ENCODE measurements at regions not wholly inside any gene's neighbourhood (a gene's known extent, or its start where the extent isn't known, plus 50 kb on each side); places are given as distances from the start of the nearest gene placed in this dataset.
"Not testable (repeated sequence)": the region's sequence is repeated elsewhere in the genome, so short reads cannot be mapped to it uniquely, and the experiment has no call there.

- DNase-seq (ENCODE audit: low spot score in 2 of 2, unreplicated experiment in 2 of 2), result no peak
- H3K27ac Mint-ChIP-seq, result no peak overlapping the region
- H3K36me3 Mint-ChIP-seq, result no peaks in the 10 kb centered on the region
- H3K27me3 Mint-ChIP-seq (ENCODE audit: low read depth), result peaks cover 24% of the 10 kb centered on the region
- H3K4me3 Mint-ChIP-seq, result no peak overlapping the region
- H3K4me1 Mint-ChIP-seq, result no peaks in the 10 kb centered on the region
- no peak for TF ChIP-seq CTCF (IDR thresholded peaks at IDR 0.05; ENCODE audit: unreplicated experiment)
- H3K9me3 Mint-ChIP-seq, result peaks cover 7% of the 10 kb centered on the region
Measured at GRCh38 chr16:47865337-47865855, 290.4 kb downstream of the ABCC12 start.

DNA sequence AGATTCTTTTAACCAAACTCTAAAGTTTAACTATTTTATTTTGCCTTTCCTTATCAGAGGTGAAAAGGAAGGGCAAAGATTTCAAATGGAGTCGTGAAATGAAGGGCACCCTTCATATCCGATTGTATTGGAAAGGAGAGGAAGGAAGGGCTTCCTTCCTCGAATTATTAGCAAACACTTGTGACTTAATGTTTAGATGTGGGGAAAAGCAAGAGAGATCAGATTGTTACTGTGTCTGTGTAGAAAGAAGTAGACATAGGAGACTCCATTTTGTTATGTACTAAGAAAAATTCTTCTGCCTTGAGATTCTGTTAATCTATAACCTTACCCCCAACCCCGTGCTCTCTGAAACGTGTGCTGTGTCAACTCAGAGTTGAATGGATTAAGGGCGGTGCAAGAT lies 291.5 kb downstream of the ABCC12 start:
- H3K27me3 Mint-ChIP-seq (ENCODE audit: low read depth), result peaks cover 24% of the 10 kb centered on the region
- not testable (repeated sequence) for H3K27ac Mint-ChIP-seq; H3K4me1 Mint-ChIP-seq; H3K36me3 Mint-ChIP-seq; H3K9me3 Mint-ChIP-seq; H3K4me3 Mint-ChIP-seq; DNase-seq (ENCODE audit: low spot score in 2 of 2, unreplicated experiment in 2 of 2)

DNA sequence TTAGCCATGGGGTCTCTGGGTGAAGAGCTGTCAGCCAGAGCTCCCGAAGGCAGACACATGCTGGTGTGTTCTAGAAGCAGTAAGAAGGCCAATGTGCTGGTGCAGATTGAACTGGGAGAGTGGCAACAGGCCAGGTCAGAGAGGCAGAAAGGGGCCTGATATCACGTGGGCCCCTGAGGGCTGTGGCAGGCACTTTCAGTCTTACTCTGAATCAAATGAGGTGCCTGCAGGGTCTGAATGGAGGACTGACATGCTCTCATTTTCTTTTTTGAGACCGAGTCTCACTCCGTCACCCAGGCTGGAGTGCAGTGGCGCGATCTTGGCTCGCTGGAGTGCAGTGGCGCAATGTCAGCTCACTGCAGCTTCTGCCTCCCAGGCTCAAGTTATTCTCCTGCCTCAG lies 293.8 kb downstream of the ABCC12 start:
- H3K9me3 Mint-ChIP-seq, result no peaks in the 10 kb centered on the region
- H3K27ac Mint-ChIP-seq, result no peak overlapping the region
- TF ChIP-seq CTCF (IDR thresholded peaks at IDR 0.05; ENCODE audit: unreplicated experiment), result no peak
- no peak for DNase-seq (ENCODE audit: low spot score in 2 of 2, unreplicated experiment in 2 of 2)
- peaks cover 27% of the 10 kb centered on the region for H3K27me3 Mint-ChIP-seq (ENCODE audit: low read depth)
- H3K4me1 Mint-ChIP-seq, result peaks cover 10% of the 10 kb centered on the region
- no peak overlapping the region for H3K4me3 Mint-ChIP-seq
- no peaks in the 10 kb centered on the region for H3K36me3 Mint-ChIP-seq

- Mint-ChIP-seq H3K4me3 (no peak overlapping the region), H3K9me3 (no peaks in the 10 kb centered on the region), H3K27ac (no peak overlapping the region), H3K36me3 (no peaks in the 10 kb centered on the region), H3K27me3 (ENCODE audit: low read depth) (peaks cover 20% of the 10 kb centered on the region), H3K4me1 (peaks cover 10% of the 10 kb centered on the region)
- no peak for DNase-seq (ENCODE audit: low spot score in 2 of 2, unreplicated experiment in 2 of 2)
- TF ChIP-seq CTCF (IDR thresholded peaks at IDR 0.05; ENCODE audit: unreplicated experiment), result no peak
Measured at GRCh38 chr16:47858333-47858982, 297.3 kb downstream of the ABCC12 start.

DNA sequence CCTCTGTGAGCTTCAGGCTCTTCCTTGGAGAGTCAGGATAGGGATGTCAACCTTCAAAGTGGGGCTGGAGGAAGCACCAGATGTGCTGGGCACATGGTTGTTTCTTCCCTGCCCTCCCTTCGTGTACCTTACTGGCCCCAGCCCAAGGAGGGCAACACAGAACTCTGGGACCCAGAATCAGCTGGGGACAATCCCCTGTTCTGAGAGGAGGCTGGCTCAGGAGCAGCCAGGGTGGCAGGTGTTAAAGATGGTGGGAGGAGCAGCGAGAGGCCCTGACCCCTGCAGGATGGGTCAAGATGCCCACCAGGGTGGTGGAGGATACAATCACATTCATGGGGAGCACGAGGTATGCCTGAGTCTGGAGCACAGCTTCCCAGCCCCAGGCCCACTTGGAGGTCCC lies 300.4 kb downstream of the ABCC12 start:
- no peak for DNase-seq (ENCODE audit: low spot score in 2 of 2, unreplicated experiment in 2 of 2)
- Mint-ChIP-seq H3K27me3 (ENCODE audit: low read depth) (peaks cover 9% of the 10 kb centered on the region), H3K36me3 (no peaks in the 10 kb centered on the region), H3K4me1 (peaks cover 10% of the 10 kb centered on the region), H3K9me3 (no peaks in the 10 kb centered on the region), H3K27ac (no peak overlapping the region), H3K4me3 (no peak overlapping the region)
- TF ChIP-seq CTCF (IDR thresholded peaks at IDR 0.05; ENCODE audit: unreplicated experiment), result no peak

GRCh38 chr16:47854737-47855136 lies 301.1 kb downstream of the ABCC12 start:
- no peak for TF ChIP-seq CTCF (IDR thresholded peaks at IDR 0.05; ENCODE audit: unreplicated experiment)
- Mint-ChIP-seq H3K27me3 (ENCODE audit: low read depth) (peaks cover 9% of the 10 kb centered on the region), H3K36me3 (no peaks in the 10 kb centered on the region), H3K4me1 (peaks cover 10% of the 10 kb centered on the region), H3K27ac (no peak overlapping the region), H3K4me3 (no peak overlapping the region), H3K9me3 (no peaks in the 10 kb centered on the region)
- DNase-seq (ENCODE audit: low spot score in 2 of 2, unreplicated experiment in 2 of 2), result no peak
